C4-2B (cell line): ENCODE measurements at regions not wholly inside any gene's neighbourhood (a gene's known extent, or its start where the extent isn't known, plus 50 kb on each side); places are given as distances from the start of the nearest gene placed in this dataset.

ENCODE experiments used
- ZFX ChIP-seq: fragments of 450-650 bp; IDR thresholded peaks from 2 replicates; pipeline ENCODE4 v1.6.1; 2017
- TF ChIP-seq, protein P1 (sequence below): fragments of 450-650 bp; conservative IDR thresholded peaks from 2 replicates; pipeline ENCODE4 v1.5.1; 2017; ENCODE audit warnings: mild to moderate bottlenecking

DNA sequence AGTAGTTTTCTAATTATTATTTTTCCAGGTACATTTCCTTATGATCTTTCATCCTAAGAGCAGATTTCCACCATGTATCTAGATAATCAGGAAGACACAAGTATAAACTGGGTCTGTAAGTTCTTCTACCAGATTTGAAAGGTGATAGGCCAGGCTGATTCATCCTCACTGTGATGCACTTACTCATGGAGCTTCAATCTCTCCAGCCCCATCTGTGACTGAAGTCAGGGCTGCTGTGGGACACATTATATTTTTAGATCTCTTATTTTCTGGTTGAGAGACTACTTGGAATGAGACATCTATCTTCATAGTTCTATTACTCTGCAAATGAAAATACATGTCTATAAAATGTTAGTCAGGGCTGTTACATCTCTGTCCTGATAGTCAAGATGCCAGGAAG is 85.5 kb upstream of the SLC25A13 start:
- TF ChIP-seq, protein P1, sequence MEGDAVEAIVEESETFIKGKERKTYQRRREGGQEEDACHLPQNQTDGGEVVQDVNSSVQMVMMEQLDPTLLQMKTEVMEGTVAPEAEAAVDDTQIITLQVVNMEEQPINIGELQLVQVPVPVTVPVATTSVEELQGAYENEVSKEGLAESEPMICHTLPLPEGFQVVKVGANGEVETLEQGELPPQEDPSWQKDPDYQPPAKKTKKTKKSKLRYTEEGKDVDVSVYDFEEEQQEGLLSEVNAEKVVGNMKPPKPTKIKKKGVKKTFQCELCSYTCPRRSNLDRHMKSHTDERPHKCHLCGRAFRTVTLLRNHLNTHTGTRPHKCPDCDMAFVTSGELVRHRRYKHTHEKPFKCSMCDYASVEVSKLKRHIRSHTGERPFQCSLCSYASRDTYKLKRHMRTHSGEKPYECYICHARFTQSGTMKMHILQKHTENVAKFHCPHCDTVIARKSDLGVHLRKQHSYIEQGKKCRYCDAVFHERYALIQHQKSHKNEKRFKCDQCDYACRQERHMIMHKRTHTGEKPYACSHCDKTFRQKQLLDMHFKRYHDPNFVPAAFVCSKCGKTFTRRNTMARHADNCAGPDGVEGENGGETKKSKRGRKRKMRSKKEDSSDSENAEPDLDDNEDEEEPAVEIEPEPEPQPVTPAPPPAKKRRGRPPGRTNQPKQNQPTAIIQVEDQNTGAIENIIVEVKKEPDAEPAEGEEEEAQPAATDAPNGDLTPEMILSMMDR: no peak
- no peak for TF ChIP-seq ZFX
